Spleen (tissue), 7 donors: ENCODE measurements at regions not wholly inside any gene's neighbourhood (a gene's known extent, or its start where the extent isn't known, plus 50 kb on each side); places are given as distances from the start of the nearest gene placed in this dataset.

ENCODE experiments used
- CTCF ChIP-seq, 11 experiments: fragments of 200-600 bp in 7 of 11; fragments of 450-650 bp in 4 of 11; sonication (generic) in 4 of 11; IDR thresholded peaks in 8 of 11; conservative IDR thresholded peaks in 3 of 11; 1 replicate in 7 of 11; 2 replicates in 4 of 11; pipeline versions ENCODE4 v1.4.0 to v1.8.0; 2016 to 2021; ENCODE audit warnings: antibody characterized with exemption in 11 of 11, inconsistent platforms in 4 of 11, mild to moderate bottlenecking in 1 of 11
- POLR2A ChIP-seq, 3 donors: fragments of 450-650 bp; IDR thresholded peaks; one replicate each; pipeline ENCODE4 v1.5.1; 2017; ENCODE audit warnings: antibody characterized with exemption in 3 of 3, mild to moderate bottlenecking in 1 of 3
- donor health status: DM: no; HTN: no; CAD: no; lungs with moderate emphysema.
- donor health status: DM: no; HTN: no; CAD: no.
- donor health status: DM: no; HTN: no; CAD: no.

- TF ChIP-seq POLR2A (IDR thresholded peaks at IDR 0.05) (no peak), CTCF (IDR thresholded peaks at IDR 0.05 in 8 of 11, conservative IDR thresholded peaks at IDR 0.05 in 3 of 11) (no peak)
These were observed 125.5 kb upstream of the HNRNPU start for GRCh38 chr1:244989813-244990212.
